Activated B cell treated with CpG ODN at 0.5 μM for 24 hours (primary cell): ENCODE measurements at regions not wholly inside any gene's neighbourhood (a gene's known extent, or its start where the extent isn't known, plus 50 kb on each side); places are given as distances from the start of the nearest gene placed in this dataset.

Experiments
- ATAC-seq: fragments of 200-7000 bp; cut with Tn5 transposase; one replicate; pipeline ENCODE4 v1.10.0; 2021; ENCODE audit warnings: low read depth, mild to moderate bottlenecking, moderate library complexity
- CTCF ChIA-PET: fragments of 350-600 bp; sonication (Branson Sonifier 250); formaldehyde crosslinking; loops from one replicate; lab custom pipeline; 2021; ENCODE audit warnings: antibody characterized with exemption; lab: Charles Lee
- POLR2A ChIA-PET: fragments of 350-600 bp; sonication (Branson Sonifier 250); formaldehyde crosslinking; loops from one replicate; lab custom pipeline; 2021; ENCODE audit warnings: antibody characterized with exemption; lab: Charles Lee
- DNase-seq: peaks from one replicate; pipeline ENCODE4 v3.0.0; 2022
- H3K27ac Mint-ChIP-seq: one replicate; pipeline ENCODE4 v1.8.0; 2020; ENCODE audit warnings: mixed read lengths
- H3K27me3 Mint-ChIP-seq: one replicate; pipeline ENCODE4 v1.8.0; 2021; ENCODE audit warnings: mixed read lengths
- H3K36me3 Mint-ChIP-seq: one replicate; pipeline ENCODE4 v1.8.0; 2021; ENCODE audit warnings: low read depth, mixed read lengths
- H3K4me1 Mint-ChIP-seq: one replicate; pipeline ENCODE4 v1.8.0; 2021; ENCODE audit warnings: mixed read lengths
- H3K4me3 Mint-ChIP-seq: one replicate; pipeline ENCODE4 v1.8.0; 2020; ENCODE audit warnings: mild to moderate bottlenecking, mixed read lengths
- H3K9me3 Mint-ChIP-seq: one replicate; pipeline ENCODE4 v1.8.0; 2020; ENCODE audit warnings: mixed read lengths
- CTCF ChIP-seq: fragments of 200-600 bp; IDR thresholded peaks from one replicate; pipeline ENCODE4 v1.8.0; 2022; ENCODE audit warnings: antibody characterized with exemption, mild to moderate bottlenecking
- intact Hi-C: fragments of 100-400 bp; cut with micrococcal nuclease; formaldehyde crosslinking; loops from one replicate; pipeline ENCODE4 v1.15.1; 2024

GRCh38 chr4:132530861-132531260 lies 618.2 kb upstream of the PCDH10 start:
- DNase-seq (no peak), ATAC-seq (no peak)
- Mint-ChIP-seq H3K9me3 (no peaks in the 10 kb centered on the region), H3K36me3 (no peaks in the 10 kb centered on the region), H3K4me3 (no peak overlapping the region), H3K27ac (no peak overlapping the region), H3K4me1 (no peaks in the 10 kb centered on the region), H3K27me3 (no peaks in the 10 kb centered on the region)
- ChIA-PET CTCF (no interaction called here), POLR2A (no interaction called here)
- TF ChIP-seq CTCF = no peak
- intact Hi-C loops = no loop called here

GRCh38 chr4:132540268-132540667 lies 608.8 kb upstream of the PCDH10 start:
- ATAC-seq (no peak), DNase-seq (no peak)
- CTCF ChIA-PET = no interaction called here
- TF ChIP-seq CTCF = no peak
- H3K27me3 Mint-ChIP-seq = no peaks in the 10 kb centered on the region
- no peak overlapping the region for H3K27ac Mint-ChIP-seq
- no peaks in the 10 kb centered on the region for H3K4me1 Mint-ChIP-seq
- no peaks in the 10 kb centered on the region for H3K36me3 Mint-ChIP-seq
- intact Hi-C loops = no loop called here
- POLR2A ChIA-PET = no interaction called here
- no peak overlapping the region for H3K4me3 Mint-ChIP-seq
- H3K9me3 Mint-ChIP-seq = peaks cover 5% of the 10 kb centered on the region

GRCh38 chr4:132540797-132541196 lies 608.3 kb upstream of the PCDH10 start:
- ATAC-seq (no peak), DNase-seq (no peak)
- no peaks in the 10 kb centered on the region for H3K27me3 Mint-ChIP-seq
- no peaks in the 10 kb centered on the region for H3K36me3 Mint-ChIP-seq
- no peak overlapping the region for H3K4me3 Mint-ChIP-seq
- TF ChIP-seq CTCF = no peak
- POLR2A ChIA-PET = no interaction called here
- CTCF ChIA-PET = no interaction called here
- no peak overlapping the region for H3K27ac Mint-ChIP-seq
- intact Hi-C loops = no loop called here
- H3K4me1 Mint-ChIP-seq = no peaks in the 10 kb centered on the region
- peaks cover 5% of the 10 kb centered on the region for H3K9me3 Mint-ChIP-seq

GRCh38 chr4:132542228-132542627 lies 606.9 kb upstream of the PCDH10 start:
- Mint-ChIP-seq H3K9me3 (peaks cover 5% of the 10 kb centered on the region), H3K27ac (no peak overlapping the region), H3K27me3 (no peaks in the 10 kb centered on the region), H3K4me1 (no peaks in the 10 kb centered on the region), H3K36me3 (no peaks in the 10 kb centered on the region), H3K4me3 (no peak overlapping the region)
- no peak for ATAC-seq
- DNase-seq = no peak
- POLR2A ChIA-PET = no interaction called here
- CTCF ChIA-PET = no interaction called here
- intact Hi-C loops = no loop called here
- no peak for TF ChIP-seq CTCF

- intact Hi-C loops = no loop called here
- peaks cover 3% of the 10 kb centered on the region for H3K9me3 Mint-ChIP-seq
- CTCF ChIA-PET = no interaction called here
- no peaks in the 10 kb centered on the region for H3K4me1 Mint-ChIP-seq
- no peaks in the 10 kb centered on the region for H3K27me3 Mint-ChIP-seq
- H3K4me3 Mint-ChIP-seq = no peak overlapping the region
- DNase-seq (no peak), ATAC-seq (no peak)
- H3K36me3 Mint-ChIP-seq = no peaks in the 10 kb centered on the region
- H3K27ac Mint-ChIP-seq = no peak overlapping the region
- POLR2A ChIA-PET = no interaction called here
- no peak for TF ChIP-seq CTCF
Observed at GRCh38 chr4:132548463-132548862, 600.6 kb upstream of the PCDH10 start.
